GM23338 (cell line): ENCODE measurements at regions not wholly inside any gene's neighbourhood (a gene's known extent, or its start where the extent isn't known, plus 50 kb on each side); places are given as distances from the start of the nearest gene placed in this dataset.

Experiments used
- CREB1 ChIP-seq: fragments of 250-450 bp; sonication (Bioruptor Pico); IDR thresholded peaks from 2 replicates; pipeline ENCODE4 v1.5.0; 2020; ENCODE audit warnings: low read depth, mild to moderate bottlenecking, moderate library complexity
- CTCF ChIP-seq, 2 experiments: fragments of 200-600 bp in 1 of 2; sonication (generic) in 1 of 2; conservative IDR thresholded peaks; 2 replicates each; pipeline versions ENCODE4 v1.5.1 to v1.6.1; 2016 to 2017; ENCODE audit warnings: antibody characterized with exemption in 2 of 2, low read depth in 2 of 2, mild to moderate bottlenecking in 2 of 2, moderate library complexity in 1 of 2
- ETS1 ChIP-seq: IDR thresholded peaks from 2 replicates; pipeline ENCODE4 v1.6.1; 2016; ENCODE audit warnings: antibody characterized with exemption
- EZH2 ChIP-seq: fragments of 200-600 bp; sonication (generic); IDR thresholded peaks from one replicate; pipeline ENCODE4 v1.8.0; 2017; ENCODE audit warnings: antibody characterized with exemption, mild to moderate bottlenecking, low read depth; ENCODE audit not compliant: unreplicated experiment
- EZH2phosphoT487 ChIP-seq: fragments of 200-600 bp; sonication (generic); IDR thresholded peaks from one replicate; pipeline ENCODE4 v1.8.1; 2018; ENCODE audit warnings: antibody characterized with exemption; ENCODE audit not compliant: unreplicated experiment
- JUNB ChIP-seq: IDR thresholded peaks from one replicate; pipeline ENCODE4 v1.6.1; 2016; ENCODE audit warnings: antibody characterized with exemption; ENCODE audit not compliant: unreplicated experiment
- NANOG ChIP-seq: IDR thresholded peaks from 2 replicates; pipeline ENCODE4 v1.6.1; 2016; ENCODE audit warnings: antibody characterized with exemption, borderline replicate concordance
- POLR2AphosphoS5 ChIP-seq: IDR thresholded peaks from 2 replicates; pipeline ENCODE4 v1.6.1; 2016; ENCODE audit warnings: antibody characterized with exemption, low read depth
- REST ChIP-seq: IDR thresholded peaks from one replicate; pipeline ENCODE4 v1.6.1; 2018; ENCODE audit warnings: antibody characterized with exemption; ENCODE audit not compliant: unreplicated experiment
- STAT1 ChIP-seq: IDR thresholded peaks from one replicate; pipeline ENCODE4 v1.6.1; 2016; ENCODE audit warnings: antibody characterized with exemption; ENCODE audit not compliant: unreplicated experiment
- ZNF331 ChIP-seq: fragments of 250-450 bp; sonication (Bioruptor Pico); IDR thresholded peaks from 2 replicates; pipeline ENCODE4 v1.5.0; 2020; ENCODE audit warnings: low read depth, mild to moderate bottlenecking, moderate library complexity

GRCh38 chr5:135155616-135156214 is 121.7 kb upstream of the PITX1 start:
- TF ChIP-seq CTCF (conservative IDR thresholded peaks at IDR 0.05; ENCODE audit: low read depth in 2 of 2) (no peak), POLR2AphosphoS5 (no peak), CREB1 (CRISPR knock-in tag) (no peak), EZH2phosphoT487 (no peak), EZH2 (no peak), ZNF331 (CRISPR knock-in tag) (no peak), REST (no peak), JUNB (no peak), STAT1 (no peak), ETS1 (no peak), NANOG (no peak)
